ENCODE measurements at regions not wholly inside any gene's neighbourhood (a gene's known extent, or its start where the extent isn't known, plus 50 kb on each side); places are given as distances from the start of the nearest gene placed in this dataset.
"Not testable (repeated sequence)": the region's sequence is repeated elsewhere in the genome, so short reads cannot be mapped to it uniquely, and the experiment has no call there.

DNA sequence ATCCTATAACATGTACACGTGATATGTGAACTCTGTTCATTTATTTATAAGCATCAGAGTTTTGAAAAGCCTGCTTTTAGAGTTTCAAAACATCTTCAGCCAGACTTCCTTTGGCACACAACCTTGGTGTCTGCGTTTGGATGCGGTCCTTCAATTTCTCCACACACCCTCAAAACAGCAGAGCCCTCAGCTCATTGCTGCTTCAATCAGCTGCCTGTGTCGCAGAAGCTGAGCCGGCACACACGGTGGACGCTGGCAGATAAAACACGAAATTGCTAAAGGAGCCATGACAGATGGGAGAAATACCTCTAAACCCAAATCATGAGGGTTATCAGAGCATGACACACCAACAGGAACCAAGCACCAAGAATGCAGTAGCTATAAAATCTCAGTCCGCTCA is 396.4 kb upstream of the AKR1E2 start:
- DNase-seq = no peak

- DNase-seq = no peak
Measured at GRCh38 chr10:4427532-4427931, 398.5 kb upstream of the AKR1E2 start.

DNA sequence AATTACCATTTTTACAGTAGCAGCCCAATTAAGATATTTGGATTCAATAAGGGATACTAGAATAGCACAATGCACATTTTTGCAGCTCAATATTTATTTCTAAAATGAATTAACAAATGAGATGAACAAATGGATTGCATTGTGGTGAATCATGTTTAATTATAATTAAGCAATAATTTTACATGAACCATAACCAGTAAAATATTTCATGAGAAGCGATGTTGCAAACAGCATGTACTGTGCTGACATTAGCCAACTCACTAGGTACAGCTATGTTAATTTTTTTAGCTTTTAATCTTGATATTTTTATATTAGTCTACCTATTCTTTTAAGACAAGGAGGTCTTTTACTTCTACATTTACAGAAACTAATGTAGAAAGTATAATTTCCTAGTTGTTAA is 399.1 kb upstream of the AKR1E2 start:
- DNase-seq = no peak

DNA sequence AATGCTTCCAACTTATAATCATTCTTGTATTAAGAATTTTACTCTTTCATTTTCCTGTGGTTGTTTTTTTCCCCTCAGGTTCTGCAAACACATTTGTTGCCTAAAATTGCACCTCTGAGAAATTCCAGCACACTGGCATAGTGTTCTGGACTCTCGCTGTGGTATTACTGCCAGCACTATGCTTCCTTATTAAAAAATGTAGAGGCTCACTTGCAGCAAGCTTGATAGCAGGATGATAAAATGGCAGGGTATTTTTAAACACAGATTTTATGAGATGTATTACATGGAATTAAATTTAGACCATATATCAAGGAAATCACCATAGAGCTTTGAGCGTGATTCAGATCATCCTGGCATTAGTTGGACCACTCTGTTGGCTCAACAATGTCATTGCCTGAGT is 416.7 kb upstream of the AKR1E2 start:
- DNase-seq = no peak

- no peak for DNase-seq
Measured at GRCh38 chr10:4407783-4408182, 418.2 kb upstream of the AKR1E2 start.

DNA sequence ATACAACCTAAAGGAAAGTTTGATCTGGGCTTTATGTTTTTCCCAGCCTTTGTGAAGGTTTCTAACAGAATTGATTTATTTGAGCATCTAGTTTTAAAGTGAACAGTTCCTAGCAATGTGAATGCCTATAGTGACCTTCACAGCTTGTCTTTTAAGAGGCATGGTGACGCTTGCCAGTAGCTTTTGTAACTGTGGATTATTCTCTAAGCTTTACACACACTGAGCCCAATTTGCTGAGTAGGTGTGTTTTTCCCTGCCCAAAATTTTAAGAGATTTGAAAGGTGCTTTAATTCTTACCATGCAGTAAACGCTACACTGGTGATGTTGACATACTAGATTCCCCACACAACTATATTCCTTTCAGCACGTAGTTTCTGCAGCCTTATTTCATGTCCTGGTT is 420.2 kb upstream of the AKR1E2 start:
- DNase-seq = no peak

- no peak for DNase-seq
Measured at GRCh38 chr10:4403638-4404252, 422.3 kb upstream of the AKR1E2 start.

- not testable (repeated sequence) for DNase-seq
Measured at GRCh38 chr10:4401080-4401479, 424.9 kb upstream of the AKR1E2 start.

DNA sequence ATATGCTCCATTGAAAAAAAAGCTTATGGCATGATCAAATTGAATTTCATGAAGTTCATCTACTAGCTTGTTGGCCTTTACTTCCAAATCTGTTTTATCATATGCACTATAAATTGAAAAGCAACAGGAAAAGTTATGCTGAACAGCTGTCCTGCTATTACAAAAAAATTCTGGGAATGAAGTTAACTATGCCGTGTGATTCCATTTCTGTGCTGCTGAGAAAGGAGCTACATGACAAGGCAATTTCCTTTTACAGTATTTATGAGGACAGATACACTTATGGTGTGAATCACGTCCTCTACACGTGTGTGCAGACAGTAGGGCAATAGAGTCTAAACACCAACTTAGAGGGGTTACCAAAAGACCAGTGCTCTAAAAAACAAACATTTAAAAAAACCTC is 426.5 kb upstream of the AKR1E2 start:
- DNase-seq = no peak

- no peak for DNase-seq
Measured at GRCh38 chr10:4398602-4399001, 427.4 kb upstream of the AKR1E2 start.

- DNase-seq = no peak
Measured at GRCh38 chr10:4397337-4397736, 428.7 kb upstream of the AKR1E2 start.

GRCh38 chr10:4396401-4397283 is 429.4 kb upstream of the AKR1E2 start:
- no peak for DNase-seq

- DNase-seq = no peak
Measured at GRCh38 chr10:4395731-4396130, 430.3 kb upstream of the AKR1E2 start.

- DNase-seq = not testable (repeated sequence)
Measured at GRCh38 chr10:4394455-4394854, 431.6 kb upstream of the AKR1E2 start.

GRCh38 chr10:4391683-4392082 is 434.3 kb upstream of the AKR1E2 start:
- DNase-seq = no peak

DNA sequence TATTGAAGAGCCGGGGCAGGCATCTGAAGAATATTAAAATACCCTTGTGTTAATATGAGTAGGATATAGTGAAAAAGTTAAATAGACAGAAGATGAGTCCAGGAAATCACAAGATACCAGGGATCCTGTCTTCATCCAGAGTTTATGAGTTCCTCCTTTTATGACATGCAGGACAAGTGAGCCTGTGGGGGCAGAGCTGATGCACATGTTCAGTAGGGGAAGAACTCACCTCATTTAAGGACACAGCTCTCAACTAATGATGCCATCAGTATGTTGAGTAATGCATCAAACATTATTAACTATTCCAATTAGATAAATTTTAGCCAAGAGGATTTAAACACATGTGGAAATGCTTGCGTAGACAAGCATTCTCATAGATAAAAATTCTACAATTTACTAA is 435.8 kb upstream of the AKR1E2 start:
- no peak for DNase-seq

DNA sequence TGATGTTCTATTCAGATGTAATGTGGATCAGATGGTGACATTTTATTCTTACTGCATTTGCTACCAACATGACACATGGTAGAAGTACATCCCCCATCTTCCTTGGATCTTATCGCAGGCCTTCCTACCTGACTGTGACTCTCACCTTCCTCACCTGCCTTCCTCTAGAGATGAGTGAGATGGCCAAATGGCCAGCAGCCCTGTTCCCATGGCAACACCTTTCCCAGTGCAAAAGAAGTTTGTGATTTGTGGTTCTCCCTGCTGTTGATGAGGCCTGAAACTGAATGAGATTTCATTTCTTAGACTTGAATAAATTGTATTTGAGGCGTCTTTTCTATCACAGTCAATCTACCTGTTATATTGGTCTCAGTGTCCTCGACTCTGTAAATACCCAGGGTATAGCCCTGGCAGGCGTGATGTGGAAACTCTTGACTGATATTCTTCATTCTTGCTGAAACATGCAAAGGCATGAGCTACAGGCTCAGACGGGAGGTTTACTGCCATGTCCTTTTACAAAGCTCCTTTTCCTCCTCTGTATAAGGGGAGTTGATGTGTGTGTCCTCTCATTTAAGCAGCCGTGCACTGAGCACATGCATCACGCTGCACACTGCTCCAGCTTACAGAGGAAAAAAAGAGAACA is 440.7 kb upstream of the AKR1E2 start:
- no peak for DNase-seq

GRCh38 chr10:4384245-4384644 is 441.8 kb upstream of the AKR1E2 start:
- DNase-seq = no peak

DNA sequence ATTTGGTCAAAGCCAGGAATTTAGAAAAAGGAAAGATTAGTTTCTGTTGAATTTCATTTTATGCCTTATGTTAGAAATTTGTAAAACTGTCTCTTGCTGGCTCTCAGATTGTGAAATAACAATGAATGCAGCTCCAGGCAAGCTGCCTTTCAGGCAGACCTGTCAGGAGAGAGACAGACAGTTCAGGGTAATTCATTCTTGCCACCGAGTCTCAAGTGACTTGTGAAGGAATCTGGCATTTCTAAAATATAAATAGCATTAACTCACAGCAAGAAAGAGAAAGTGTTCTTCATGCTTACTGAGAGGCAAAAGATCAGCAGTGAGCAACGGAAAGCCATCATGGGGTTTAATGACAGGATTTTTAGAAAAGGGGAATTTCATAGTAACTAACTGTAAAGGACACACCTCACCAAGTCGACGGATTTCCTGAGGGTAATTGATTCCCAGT is 442.3 kb upstream of the AKR1E2 start:
- no peak for DNase-seq

GRCh38 chr10:4382811-4383210 is 443.2 kb upstream of the AKR1E2 start:
- no peak for DNase-seq

DNA sequence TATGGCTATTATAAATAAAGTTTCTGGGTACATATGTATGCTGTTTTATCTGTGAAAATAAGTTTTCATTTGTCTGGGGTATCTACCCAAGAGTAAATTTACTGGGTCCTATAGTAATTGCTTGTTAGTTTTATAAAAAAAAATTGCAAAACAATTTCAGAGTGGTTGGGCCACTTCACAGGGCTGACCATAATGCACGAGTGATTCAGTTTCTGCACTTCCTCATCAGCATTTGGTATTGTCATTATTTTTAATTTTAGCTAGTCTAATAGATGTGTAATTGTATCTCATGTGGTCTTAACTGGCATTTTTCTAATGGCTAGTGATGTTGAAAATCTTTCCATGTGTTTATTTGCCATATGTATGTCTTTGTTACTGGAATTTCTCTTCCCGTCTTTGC is 452.4 kb upstream of the AKR1E2 start:
- no peak for DNase-seq

DNA sequence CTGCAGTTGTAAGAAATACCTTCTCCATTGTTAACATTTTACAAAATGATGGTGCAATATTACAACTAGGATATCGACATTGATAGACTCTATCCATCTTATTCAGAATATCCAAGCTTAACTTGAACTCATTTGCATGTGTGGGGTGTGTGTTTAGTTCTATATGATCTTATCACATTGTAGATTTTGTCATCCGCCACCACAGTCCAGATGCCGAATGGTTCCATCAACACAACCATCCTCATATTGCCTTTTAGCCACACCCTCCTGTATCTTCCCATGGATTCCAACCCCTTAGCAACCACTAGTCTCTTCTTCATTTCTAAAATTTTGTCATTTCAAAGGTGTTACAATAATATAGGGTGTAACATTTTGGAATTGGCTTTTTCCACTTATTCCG is 452.9 kb upstream of the AKR1E2 start:
- DNase-seq = no peak

GRCh38 chr10:4372601-4373000 is 453.4 kb upstream of the AKR1E2 start:
- no peak for DNase-seq

DNA sequence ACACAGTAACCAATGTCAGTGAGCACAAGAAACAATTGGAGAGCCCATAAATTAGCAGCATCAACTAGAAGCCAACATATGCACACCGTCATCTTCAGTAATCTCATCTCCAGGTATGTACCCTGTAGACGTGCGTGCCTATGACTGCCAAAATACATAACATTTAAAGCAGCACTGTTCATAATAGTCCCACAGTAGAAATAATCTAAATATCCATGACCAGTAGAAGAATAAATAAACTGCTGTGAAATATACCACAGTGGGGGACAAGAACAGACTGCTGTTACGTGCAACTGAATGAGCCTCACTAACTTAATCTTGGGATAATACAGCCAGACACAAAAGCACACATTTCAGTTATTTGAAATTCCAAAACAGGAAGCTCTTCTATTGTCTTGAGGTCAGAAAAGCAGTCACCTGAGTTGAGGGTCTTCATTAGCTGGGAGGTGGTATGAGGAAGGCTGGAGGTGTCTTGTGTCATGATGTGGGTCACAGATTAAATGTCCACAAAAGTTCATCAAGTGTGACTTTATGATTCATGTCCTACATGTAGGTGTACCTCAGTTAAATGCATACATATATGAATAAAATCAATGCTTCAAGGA is 454.2 kb upstream of the AKR1E2 start:
- DNase-seq = no peak
